ENCODE measurements at regions not wholly inside any gene's neighbourhood (a gene's known extent, or its start where the extent isn't known, plus 50 kb on each side); places are given as distances from the start of the nearest gene placed in this dataset.

- TF ChIP-seq, protein P1, sequence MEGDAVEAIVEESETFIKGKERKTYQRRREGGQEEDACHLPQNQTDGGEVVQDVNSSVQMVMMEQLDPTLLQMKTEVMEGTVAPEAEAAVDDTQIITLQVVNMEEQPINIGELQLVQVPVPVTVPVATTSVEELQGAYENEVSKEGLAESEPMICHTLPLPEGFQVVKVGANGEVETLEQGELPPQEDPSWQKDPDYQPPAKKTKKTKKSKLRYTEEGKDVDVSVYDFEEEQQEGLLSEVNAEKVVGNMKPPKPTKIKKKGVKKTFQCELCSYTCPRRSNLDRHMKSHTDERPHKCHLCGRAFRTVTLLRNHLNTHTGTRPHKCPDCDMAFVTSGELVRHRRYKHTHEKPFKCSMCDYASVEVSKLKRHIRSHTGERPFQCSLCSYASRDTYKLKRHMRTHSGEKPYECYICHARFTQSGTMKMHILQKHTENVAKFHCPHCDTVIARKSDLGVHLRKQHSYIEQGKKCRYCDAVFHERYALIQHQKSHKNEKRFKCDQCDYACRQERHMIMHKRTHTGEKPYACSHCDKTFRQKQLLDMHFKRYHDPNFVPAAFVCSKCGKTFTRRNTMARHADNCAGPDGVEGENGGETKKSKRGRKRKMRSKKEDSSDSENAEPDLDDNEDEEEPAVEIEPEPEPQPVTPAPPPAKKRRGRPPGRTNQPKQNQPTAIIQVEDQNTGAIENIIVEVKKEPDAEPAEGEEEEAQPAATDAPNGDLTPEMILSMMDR (IDR thresholded peaks at IDR 0.05; ENCODE audit: low read length): no peak
- no peak for TF ChIP-seq EZH2 (optimal IDR thresholded peaks at IDR 0.05; ENCODE audit: low read depth, low read length)
Measured at GRCh38 chr1:65688848-65689247, 103.8 kb upstream of the PDE4B start.

Measured in MM.1S (cell line).